H1 (cell line): ENCODE measurements at regions not wholly inside any gene's neighbourhood (a gene's known extent, or its start where the extent isn't known, plus 50 kb on each side); places are given as distances from the start of the nearest gene placed in this dataset.

Experiments
- EP300 ChIP-seq, 2 experiments: IDR thresholded peaks; 1 replicate in 1 of 2; 2 replicates in 1 of 2; pipeline ENCODE4 v1.6.1; 2011 to 2012; ENCODE audit warnings: low read depth in 2 of 2, low read length in 2 of 2, mild to moderate bottlenecking in 2 of 2, borderline replicate concordance in 1 of 2, inconsistent platforms in 1 of 2, moderate library complexity in 1 of 2
- RAD21 ChIP-seq, 2 experiments: IDR thresholded peaks in 1 of 2; conservative IDR thresholded peaks in 1 of 2; 2 replicates each; pipeline ENCODE4 v1.6.1; 2011; ENCODE audit warnings: low read depth in 2 of 2, low read length in 2 of 2, improper control_type of control experiment in 1 of 2, inconsistent platforms in 1 of 2, mild to moderate bottlenecking in 1 of 2, moderate library complexity in 1 of 2

- no peak for TF ChIP-seq RAD21 (IDR thresholded peaks at IDR 0.05 in 1 of 2, conservative IDR thresholded peaks at IDR 0.05 in 1 of 2; ENCODE audit: low read depth in 2 of 2, low read length in 2 of 2)
- TF ChIP-seq EP300 (IDR thresholded peaks at IDR 0.05; ENCODE audit: borderline replicate concordance in 1 of 2, low read depth in 2 of 2, low read length in 2 of 2): no peak
These were observed 337.1 kb downstream of the IL20RB start (continued) for GRCh38 chr3:137294839-137295238.
